Transverse colon (tissue), 4 donors: ENCODE measurements at regions not wholly inside any gene's neighbourhood (a gene's known extent, or its start where the extent isn't known, plus 50 kb on each side); places are given as distances from the start of the nearest gene placed in this dataset.

Experiments
- DNase-seq: peaks from one replicate; pipeline ENCODE4 v3.0.0-alpha.2; 2019
- H3K27ac ChIP-seq, 4 donors: fragments of 200-600 bp; sonication (generic); 2 replicates each; pipeline ENCODE4 v1.5.1; 2016 to 2018; ENCODE audit warnings: inconsistent platforms in 4 of 4
- H3K27me3 ChIP-seq: fragments of 200-600 bp; sonication (generic); 2 replicates; pipeline ENCODE4 v1.5.1; 2017; ENCODE audit warnings: inconsistent platforms
- H3K36me3 ChIP-seq, 4 donors: fragments of 200-600 bp; sonication (generic); 2 replicates each; pipeline ENCODE4 v1.5.1; 2017 to 2019; ENCODE audit warnings: inconsistent platforms in 4 of 4
- H3K4me1 ChIP-seq, 4 donors: fragments of 200-600 bp; sonication (generic); 2 replicates each; pipeline ENCODE4 v1.5.1; 2017 to 2020; ENCODE audit warnings: inconsistent platforms in 4 of 4
- H3K4me3 ChIP-seq, 4 donors: fragments of 200-600 bp; sonication (generic); 1 replicate in 1 of 4; 2 replicates in 3 of 4; pipeline versions ENCODE4 v1.5.1 to v1.6.1; 2017 to 2019; ENCODE audit warnings: inconsistent platforms in 4 of 4
- H3K9me3 ChIP-seq, 2 donors: fragments of 200-600 bp; sonication (generic); 2 replicates each; pipeline ENCODE4 v1.5.1; 2017 to 2019; ENCODE audit warnings: inconsistent platforms in 2 of 2
- EP300 ChIP-seq: sonication (generic); formaldehyde crosslinking; IDR thresholded peaks from one replicate; pipeline ENCODE4 v1.6.1; 2017; ENCODE audit warnings: antibody characterized with exemption, low read depth
- POLR2A ChIP-seq: fragments of 450-650 bp; IDR thresholded peaks from one replicate; pipeline ENCODE4 v1.6.1; 2016; ENCODE audit warnings: antibody characterized with exemption, mild to moderate bottlenecking, moderate library complexity
- POLR2AphosphoS5 ChIP-seq, 3 donors: sonication (generic); formaldehyde crosslinking; IDR thresholded peaks; one replicate each; pipeline ENCODE4 v1.6.1; 2016; ENCODE audit warnings: antibody characterized with exemption in 3 of 3
- WGBS, 2 donors: methylation state at CpG; one replicate each; pipeline ENCODE4 v1.1.5; 2018; ENCODE audit warnings: low coverage in 1 of 2; 5-methylcytosine and 5-hydroxymethylcytosine counted together
- in situ Hi-C, 4 donors: fragments of 200-750 bp; cut with MboI; loops; one replicate each; pipeline versions ENCODE4 v1.15.0 to v1.15.1; 2017; ENCODE audit warnings: low sequenced_read_pairs in 3 of 4, low pct_ligation_motif_present in 1 of 4, low pct_unique_long_range_greater_than_20kb in 1 of 4
- intact Hi-C: fragments of 100-400 bp; cut with DNase I; formaldehyde crosslinking; loops from one replicate; pipeline ENCODE4 v1.15.1; 2023; ENCODE audit warnings: low total_unique reads
- TF ChIP-seq, protein P1 (sequence below), 5 experiments: fragments of 200-600 bp in 3 of 5; fragments of 450-650 bp in 2 of 5; sonication (generic) in 3 of 5; IDR thresholded peaks; 1 replicate in 2 of 5; 2 replicates in 3 of 5; pipeline ENCODE4 v1.5.1; 2016 to 2017; ENCODE audit warnings: antibody characterized with exemption in 5 of 5, inconsistent platforms in 3 of 5, mild to moderate bottlenecking in 2 of 5, moderate library complexity in 1 of 5

DNA sequence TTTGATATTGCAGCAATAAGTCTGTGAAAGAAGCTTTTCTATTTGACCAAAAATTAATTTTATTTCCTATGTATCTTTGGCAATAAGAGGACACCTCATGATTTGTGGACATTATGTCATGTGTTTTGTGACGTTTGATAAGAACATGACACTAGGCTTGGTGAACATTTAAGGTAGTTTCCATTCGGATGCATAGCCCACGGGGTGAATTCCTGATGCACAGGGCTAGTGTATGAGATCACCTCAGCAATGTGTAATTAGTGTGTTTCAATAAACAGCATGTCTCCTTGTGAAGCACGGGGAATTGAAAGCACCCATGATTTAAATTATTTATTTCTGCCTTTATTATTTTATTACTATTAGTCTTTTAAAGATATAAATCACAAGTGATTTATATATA, 146.1 kb upstream of the LINC00305 start:
- TF ChIP-seq POLR2AphosphoS5 (IDR thresholded peaks at IDR 0.05) (no peak), POLR2A (no peak), EP300 (no peak)
- TF ChIP-seq, protein P1, sequence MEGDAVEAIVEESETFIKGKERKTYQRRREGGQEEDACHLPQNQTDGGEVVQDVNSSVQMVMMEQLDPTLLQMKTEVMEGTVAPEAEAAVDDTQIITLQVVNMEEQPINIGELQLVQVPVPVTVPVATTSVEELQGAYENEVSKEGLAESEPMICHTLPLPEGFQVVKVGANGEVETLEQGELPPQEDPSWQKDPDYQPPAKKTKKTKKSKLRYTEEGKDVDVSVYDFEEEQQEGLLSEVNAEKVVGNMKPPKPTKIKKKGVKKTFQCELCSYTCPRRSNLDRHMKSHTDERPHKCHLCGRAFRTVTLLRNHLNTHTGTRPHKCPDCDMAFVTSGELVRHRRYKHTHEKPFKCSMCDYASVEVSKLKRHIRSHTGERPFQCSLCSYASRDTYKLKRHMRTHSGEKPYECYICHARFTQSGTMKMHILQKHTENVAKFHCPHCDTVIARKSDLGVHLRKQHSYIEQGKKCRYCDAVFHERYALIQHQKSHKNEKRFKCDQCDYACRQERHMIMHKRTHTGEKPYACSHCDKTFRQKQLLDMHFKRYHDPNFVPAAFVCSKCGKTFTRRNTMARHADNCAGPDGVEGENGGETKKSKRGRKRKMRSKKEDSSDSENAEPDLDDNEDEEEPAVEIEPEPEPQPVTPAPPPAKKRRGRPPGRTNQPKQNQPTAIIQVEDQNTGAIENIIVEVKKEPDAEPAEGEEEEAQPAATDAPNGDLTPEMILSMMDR (IDR thresholded peaks at IDR 0.05) = no peak
- H3K4me3 ChIP-seq = no peak overlapping the region
- no peaks in the 10 kb centered on the region for H3K36me3 ChIP-seq
- WGBS, 2 donors = 70 to 89% methylated on average over 4 of the region's 4 CpGs
- H3K27ac ChIP-seq = no peak overlapping the region
- intact Hi-C loops = no loop called here
- H3K4me1 ChIP-seq = no peaks in the 10 kb centered on the region
- no peak for DNase-seq
- in situ Hi-C loops = no loop called here
- H3K9me3 ChIP-seq = no peaks in the 10 kb centered on the region
- no peaks in the 10 kb centered on the region for H3K27me3 ChIP-seq

DNA sequence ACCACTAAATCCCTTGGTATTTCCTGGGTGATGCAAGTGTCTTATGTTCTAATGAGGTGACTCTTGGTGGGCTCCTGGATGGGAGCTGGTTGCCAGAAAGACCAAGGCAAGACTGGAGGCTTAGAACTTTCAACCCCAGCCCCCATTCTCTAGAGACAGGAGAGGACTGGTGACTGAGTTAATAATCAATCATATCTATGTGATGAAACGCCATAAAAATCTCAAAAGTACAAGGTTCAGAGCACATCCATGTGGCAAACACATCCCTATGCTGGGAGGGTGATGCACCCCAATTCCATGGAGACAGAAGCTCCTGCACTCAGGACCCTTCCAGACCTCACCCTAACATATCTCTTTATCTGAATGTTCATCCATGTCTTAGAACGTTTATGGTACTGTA, 139.5 kb upstream of the LINC00305 start:
- H3K36me3 ChIP-seq = no peaks in the 10 kb centered on the region
- in situ Hi-C loops (no loop called here), intact Hi-C loops (loop anchor here (5.0 kb wide), 1 partner anchor 176 kb away; no protein-coding TSS in a partner anchor)
- no peak for DNase-seq
- no peaks in the 10 kb centered on the region for H3K27me3 ChIP-seq
- no peaks in the 10 kb centered on the region for H3K4me1 ChIP-seq
- H3K4me3 ChIP-seq = no peak overlapping the region
- no peak overlapping the region for H3K27ac ChIP-seq
- no peaks in the 10 kb centered on the region for H3K9me3 ChIP-seq
- TF ChIP-seq EP300 = no peak
- TF ChIP-seq, protein P1 (IDR thresholded peaks at IDR 0.05) = no peak
- TF ChIP-seq POLR2AphosphoS5 (IDR thresholded peaks at IDR 0.05) = no peak
- TF ChIP-seq POLR2A = no peak
- 50% methylated on average over 2 of the region's 2 CpGs; no CpG with 5 or more reads in 1 of the 2 donors for WGBS, 2 donors

DNA sequence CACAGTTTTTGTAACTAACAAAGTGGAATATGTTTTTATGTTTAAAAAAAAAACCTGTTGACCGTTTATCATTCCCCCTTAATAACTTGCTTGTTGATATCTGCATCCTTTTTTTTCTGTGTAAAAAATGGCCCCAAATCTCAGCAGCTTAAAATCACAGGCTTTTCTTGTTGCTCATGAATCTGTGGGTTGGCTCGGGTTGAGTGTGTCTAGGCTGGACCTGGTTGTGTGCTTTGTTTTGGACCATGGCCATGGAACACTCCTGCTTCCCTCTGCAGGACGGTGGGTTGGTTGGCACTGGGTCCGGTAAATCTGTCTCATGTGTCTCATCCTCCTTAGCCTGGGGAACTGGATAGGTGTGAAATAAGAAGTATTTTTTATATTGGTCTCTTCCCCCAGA, 139.0 kb upstream of the LINC00305 start:
- no peak for TF ChIP-seq POLR2AphosphoS5 (IDR thresholded peaks at IDR 0.05)
- TF ChIP-seq POLR2A = no peak
- TF ChIP-seq EP300 = no peak
- TF ChIP-seq, protein P1 (IDR thresholded peaks at IDR 0.05) = no peak

DNA sequence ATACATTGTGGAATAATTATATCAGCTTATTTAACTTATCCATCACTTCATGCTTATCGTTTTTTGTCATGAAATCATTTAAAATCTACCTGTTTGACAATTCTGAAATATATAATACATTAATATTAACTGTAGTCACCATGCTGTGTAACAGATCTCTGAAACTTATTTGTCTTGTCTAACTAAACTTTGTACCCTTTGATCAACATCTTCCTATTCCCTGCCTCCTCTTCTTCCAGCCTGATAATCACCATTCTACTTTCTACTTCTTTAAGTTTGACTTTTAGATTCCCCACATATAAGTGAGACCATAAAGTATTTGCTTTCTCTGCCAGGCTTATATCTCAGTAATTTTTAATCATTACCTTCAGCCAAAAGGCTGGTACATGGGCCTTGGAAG, 134.2 kb upstream of the LINC00305 start:
- DNase-seq = no peak
- 77 to 100% methylated on average over 1 of the region's 1 CpG for WGBS, 2 donors
- no peaks in the 10 kb centered on the region for H3K27me3 ChIP-seq
- intact Hi-C loops (no loop called here), in situ Hi-C loops (no loop called here)
- H3K27ac ChIP-seq = no peak overlapping the region
- H3K4me1 ChIP-seq = no peaks in the 10 kb centered on the region
- TF ChIP-seq POLR2AphosphoS5 (IDR thresholded peaks at IDR 0.05) (no peak), POLR2A (no peak), EP300 (no peak)
- TF ChIP-seq, protein P1 (IDR thresholded peaks at IDR 0.05) = no peak
- no peaks in the 10 kb centered on the region for H3K9me3 ChIP-seq
- H3K36me3 ChIP-seq = no peaks in the 10 kb centered on the region
- H3K4me3 ChIP-seq = no peak overlapping the region

More for the DNA sequence above, 139.0 kb upstream of the LINC00305 start:
- in situ Hi-C loops (no loop called here), intact Hi-C loops (loop anchor here (5.0 kb wide), 1 partner anchor 176 kb away; no protein-coding TSS in a partner anchor)
- DNase-seq = no peak
- H3K36me3 ChIP-seq = no peaks in the 10 kb centered on the region
- H3K4me1 ChIP-seq = no peaks in the 10 kb centered on the region
- no peak overlapping the region for H3K27ac ChIP-seq
- H3K4me3 ChIP-seq = no peak overlapping the region
- WGBS, 2 donors = 41 to 44% methylated on average over 3 to 4 of the region's 4 CpGs
- no peaks in the 10 kb centered on the region for H3K27me3 ChIP-seq
- no peaks in the 10 kb centered on the region for H3K9me3 ChIP-seq
